ENCODE measurements at regions not wholly inside any gene's neighbourhood (a gene's known extent, or its start where the extent isn't known, plus 50 kb on each side); places are given as distances from the start of the nearest gene placed in this dataset.
"Not testable (repeated sequence)": the region's sequence is repeated elsewhere in the genome, so short reads cannot be mapped to it uniquely, and the experiment has no call there.

GRCh38 chr1:182248721-182249120, 142.9 kb downstream of the GLUL start:
- Mint-ChIP-seq H3K27me3 (ENCODE audit: low read depth) (peaks cover 3% of the 10 kb centered on the region), H3K4me1 (no peaks in the 10 kb centered on the region), H3K27ac (no peak overlapping the region), H3K4me3 (no peak overlapping the region), H3K9me3 (no peaks in the 10 kb centered on the region), H3K36me3 (ENCODE audit: low read depth) (no peaks in the 10 kb centered on the region)
- TF ChIP-seq CTCF (IDR thresholded peaks at IDR 0.05; ENCODE audit: unreplicated experiment in 3 of 3): no peak

GRCh38 chr1:182247813-182248212, 143.8 kb downstream of the GLUL start:
- H3K4me1 Mint-ChIP-seq; H3K27me3 Mint-ChIP-seq (ENCODE audit: low read depth); H3K27ac Mint-ChIP-seq: not testable (repeated sequence)

GRCh38 chr1:182246783-182247182, 144.8 kb downstream of the GLUL start:
- Mint-ChIP-seq H3K4me1 (no peaks in the 10 kb centered on the region), H3K36me3 (ENCODE audit: low read depth) (no peaks in the 10 kb centered on the region), H3K4me3 (no peak overlapping the region), H3K27me3 (ENCODE audit: low read depth) (peaks cover 8% of the 10 kb centered on the region), H3K9me3 (no peaks in the 10 kb centered on the region), H3K27ac (no peak overlapping the region)
- TF ChIP-seq CTCF (IDR thresholded peaks at IDR 0.05; ENCODE audit: unreplicated experiment in 3 of 3): no peak

More at GRCh38 chr1:182247813-182248212, 143.8 kb downstream of the GLUL start:
- H3K36me3 Mint-ChIP-seq (ENCODE audit: low read depth); H3K9me3 Mint-ChIP-seq; H3K4me3 Mint-ChIP-seq: not testable (repeated sequence)

GRCh38 chr1:182245040-182245439, 146.6 kb downstream of the GLUL start:
- TF ChIP-seq CTCF (IDR thresholded peaks at IDR 0.05; ENCODE audit: unreplicated experiment in 3 of 3): no peak
- H3K9me3 Mint-ChIP-seq: no peaks in the 10 kb centered on the region
- H3K27me3 Mint-ChIP-seq (ENCODE audit: low read depth): peaks cover 9% of the 10 kb centered on the region
- H3K4me1 Mint-ChIP-seq: no peaks in the 10 kb centered on the region
- H3K36me3 Mint-ChIP-seq (ENCODE audit: low read depth): no peaks in the 10 kb centered on the region
- no peak overlapping the region for H3K27ac Mint-ChIP-seq
- no peak overlapping the region for H3K4me3 Mint-ChIP-seq

GRCh38 chr1:182244451-182244850, 147.1 kb downstream of the GLUL start:
- Mint-ChIP-seq H3K9me3 (no peaks in the 10 kb centered on the region), H3K4me3 (no peak overlapping the region), H3K27me3 (ENCODE audit: low read depth) (peaks cover 9% of the 10 kb centered on the region), H3K36me3 (ENCODE audit: low read depth) (no peaks in the 10 kb centered on the region), H3K4me1 (no peaks in the 10 kb centered on the region), H3K27ac (no peak overlapping the region)
- TF ChIP-seq CTCF (IDR thresholded peaks at IDR 0.05; ENCODE audit: unreplicated experiment in 3 of 3): no peak

- no peak for TF ChIP-seq CTCF (IDR thresholded peaks at IDR 0.05; ENCODE audit: unreplicated experiment in 3 of 3)
- no peak overlapping the region for H3K27ac Mint-ChIP-seq
- H3K9me3 Mint-ChIP-seq: no peaks in the 10 kb centered on the region
- peaks cover 6% of the 10 kb centered on the region for H3K27me3 Mint-ChIP-seq (ENCODE audit: low read depth)
- H3K36me3 Mint-ChIP-seq (ENCODE audit: low read depth): no peaks in the 10 kb centered on the region
- no peak overlapping the region for H3K4me3 Mint-ChIP-seq
- no peaks in the 10 kb centered on the region for H3K4me1 Mint-ChIP-seq
Measured at GRCh38 chr1:182242641-182243040, 148.9 kb downstream of the GLUL start.
